D721Med (cell line): ENCODE measurements at regions not wholly inside any gene's neighbourhood (a gene's known extent, or its start where the extent isn't known, plus 50 kb on each side); places are given as distances from the start of the nearest gene placed in this dataset.

ENCODE experiments used
- DNase-seq: peaks from one replicate; pipeline ENCODE4 v3.0.0; 2011; ENCODE audit warnings: low spot score; ENCODE audit not compliant: insufficient read length
- FAIRE-seq: peaks from 2 replicates; lab custom pipeline; 2011; peaks lifted over from hg19 to GRCh38; lab: Jason Lieb, UNC
- TF ChIP-seq, protein P1 (sequence below): IDR thresholded peaks from 2 replicates; pipeline ENCODE4 v1.5.1; 2012; ENCODE audit warnings: mild to moderate bottlenecking, control low read depth; ENCODE audit not compliant: insufficient read depth; ENCODE audit errors: missing control alignments

DNA sequence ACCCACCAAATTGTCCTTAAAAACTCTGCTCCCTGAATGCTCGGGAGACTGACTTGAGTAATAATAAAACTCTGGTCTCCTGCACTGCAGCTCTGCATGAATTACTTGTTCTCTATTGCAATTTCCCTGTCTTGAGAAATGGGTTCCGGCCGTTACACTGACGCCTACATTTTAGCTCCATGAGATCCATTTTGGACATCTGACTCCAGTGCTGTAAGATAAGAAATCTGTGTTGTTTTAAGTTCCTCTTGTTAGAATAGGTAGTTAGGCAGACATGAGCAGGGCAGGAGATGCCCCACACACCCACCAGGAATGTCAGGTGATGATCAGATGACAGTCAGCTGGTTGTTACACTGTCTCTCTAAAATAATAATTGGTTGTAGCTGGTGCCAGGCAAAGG lies 125.8 kb upstream of the SHB start:
- DNase-seq (no peak), FAIRE-seq (no peak)
- TF ChIP-seq, protein P1, sequence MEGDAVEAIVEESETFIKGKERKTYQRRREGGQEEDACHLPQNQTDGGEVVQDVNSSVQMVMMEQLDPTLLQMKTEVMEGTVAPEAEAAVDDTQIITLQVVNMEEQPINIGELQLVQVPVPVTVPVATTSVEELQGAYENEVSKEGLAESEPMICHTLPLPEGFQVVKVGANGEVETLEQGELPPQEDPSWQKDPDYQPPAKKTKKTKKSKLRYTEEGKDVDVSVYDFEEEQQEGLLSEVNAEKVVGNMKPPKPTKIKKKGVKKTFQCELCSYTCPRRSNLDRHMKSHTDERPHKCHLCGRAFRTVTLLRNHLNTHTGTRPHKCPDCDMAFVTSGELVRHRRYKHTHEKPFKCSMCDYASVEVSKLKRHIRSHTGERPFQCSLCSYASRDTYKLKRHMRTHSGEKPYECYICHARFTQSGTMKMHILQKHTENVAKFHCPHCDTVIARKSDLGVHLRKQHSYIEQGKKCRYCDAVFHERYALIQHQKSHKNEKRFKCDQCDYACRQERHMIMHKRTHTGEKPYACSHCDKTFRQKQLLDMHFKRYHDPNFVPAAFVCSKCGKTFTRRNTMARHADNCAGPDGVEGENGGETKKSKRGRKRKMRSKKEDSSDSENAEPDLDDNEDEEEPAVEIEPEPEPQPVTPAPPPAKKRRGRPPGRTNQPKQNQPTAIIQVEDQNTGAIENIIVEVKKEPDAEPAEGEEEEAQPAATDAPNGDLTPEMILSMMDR = no peak

DNA sequence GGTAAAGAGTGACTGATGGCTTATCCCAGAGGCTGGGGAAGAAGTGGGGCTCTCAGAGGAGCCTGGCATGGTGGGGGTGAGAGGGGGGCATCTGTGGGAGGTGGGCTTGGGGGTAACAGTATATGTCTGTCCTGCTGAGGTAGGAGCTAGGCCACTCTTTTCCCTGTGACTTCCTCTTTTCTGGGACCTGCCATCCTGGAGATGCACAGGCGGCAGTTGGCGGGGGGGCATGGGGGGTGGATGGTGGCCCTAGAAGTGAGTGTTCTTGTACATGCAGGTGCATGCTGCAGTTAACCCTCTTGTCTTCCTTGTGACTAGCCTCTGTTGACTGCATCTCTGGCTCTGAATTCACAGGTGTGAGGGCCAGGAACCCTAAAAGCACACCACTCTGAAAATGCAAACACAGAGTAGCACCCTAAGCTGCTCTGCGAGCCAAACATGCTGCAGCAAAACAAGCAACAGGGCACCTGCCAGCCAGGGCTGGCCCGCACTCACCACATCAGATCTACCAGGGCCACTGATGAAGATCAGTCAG lies 123.8 kb upstream of the SHB start:
- FAIRE-seq = no peak
- no peak for DNase-seq
- TF ChIP-seq, protein P1 = no peak

DNA sequence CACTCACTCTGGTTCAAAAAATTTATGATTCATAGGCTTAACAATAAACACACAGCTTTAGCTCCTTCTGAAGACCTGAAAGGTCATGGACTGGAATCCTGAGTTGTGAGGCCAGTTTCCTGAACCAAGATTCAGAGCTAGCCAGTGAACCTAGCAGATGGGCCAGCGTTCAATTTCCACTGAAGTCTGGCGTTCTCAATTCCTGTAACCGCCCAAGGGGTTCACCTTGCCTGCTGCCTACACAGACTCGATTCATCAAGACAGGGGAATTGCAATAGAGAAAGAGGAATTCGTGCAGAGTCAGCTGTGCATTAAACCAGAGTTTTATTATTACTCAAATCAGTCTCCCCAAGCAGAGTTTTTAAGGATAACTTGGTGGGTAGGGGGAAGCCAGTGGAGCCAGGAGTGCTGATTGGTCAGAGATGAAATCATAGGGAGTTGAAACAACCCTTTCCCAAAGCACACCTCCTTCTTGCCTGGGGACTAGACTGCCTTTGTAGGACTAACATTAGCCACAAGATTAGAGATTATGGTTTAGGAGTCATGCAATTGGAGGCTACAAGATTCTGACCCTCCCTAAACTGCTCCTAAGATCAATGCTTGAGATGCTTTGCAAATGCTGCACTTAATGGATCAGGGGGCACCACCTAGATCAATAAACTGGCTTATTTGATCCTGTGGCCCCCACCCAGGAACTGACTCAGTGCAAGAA lies 117.5 kb upstream of the SHB start:
- FAIRE-seq (no peak), DNase-seq (no peak)
- TF ChIP-seq, protein P1 = no peak

DNA sequence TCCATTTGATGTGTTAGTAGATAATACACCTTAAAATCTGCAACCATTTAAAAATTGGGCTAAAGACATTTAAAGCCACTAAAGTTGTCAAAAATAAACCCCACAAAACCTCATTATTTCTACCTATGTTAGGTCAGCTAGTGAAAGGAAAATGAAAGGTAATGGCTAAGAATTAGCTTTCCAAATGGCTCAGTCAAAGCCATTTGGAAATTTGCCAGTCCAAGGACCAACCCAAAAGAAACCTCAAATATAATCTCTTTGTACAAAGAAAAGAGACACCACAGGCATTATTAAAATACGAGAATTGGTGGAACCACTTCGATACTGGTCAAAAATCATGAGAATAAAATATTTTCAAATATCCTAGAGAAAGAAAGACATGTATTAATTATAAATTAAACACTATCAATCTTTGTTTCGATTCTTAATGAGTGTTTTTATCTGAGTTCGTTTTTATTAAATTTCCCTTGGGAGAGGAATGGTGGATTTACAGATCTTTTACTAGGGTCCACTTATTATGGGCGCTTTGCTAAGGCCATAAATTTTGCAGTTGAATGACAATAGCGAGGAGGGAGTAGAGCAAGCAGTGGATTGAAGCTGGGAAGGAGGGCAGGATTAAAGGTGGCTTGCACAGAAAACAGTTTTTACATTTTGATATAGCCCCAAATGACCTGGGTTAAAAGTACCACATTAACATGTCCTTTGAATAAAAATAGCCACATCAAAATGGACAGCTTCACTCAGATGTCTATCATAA lies 116.8 kb upstream of the SHB start:
- TF ChIP-seq, protein P1 = no peak
- no peak for DNase-seq
- no peak for FAIRE-seq

DNA sequence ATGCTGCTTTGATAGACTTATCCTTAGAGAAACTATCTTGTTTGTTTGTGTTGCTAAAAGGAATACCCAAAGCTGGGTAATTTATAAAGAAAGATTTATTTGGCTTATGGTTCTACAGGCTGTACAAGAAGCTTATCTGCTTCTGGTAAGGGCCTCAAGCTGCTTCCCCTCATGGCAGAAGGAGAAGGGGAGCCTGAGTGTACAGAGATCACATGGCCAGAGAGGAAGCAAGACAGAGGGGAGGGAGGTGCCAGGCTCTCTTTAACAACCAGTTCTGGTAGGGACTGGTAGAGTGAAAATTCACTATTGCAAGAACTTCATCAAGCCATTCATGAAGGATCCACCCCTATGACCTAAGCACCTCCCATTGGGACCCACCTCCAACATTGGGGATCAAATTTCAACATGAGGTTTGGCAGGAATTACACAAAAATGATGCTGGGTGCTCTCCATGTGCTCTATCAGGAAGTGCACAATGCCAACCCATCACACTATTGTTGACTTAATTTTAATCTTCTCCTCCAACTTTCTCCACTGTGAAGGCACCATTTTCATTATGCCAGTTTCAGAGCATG lies 115.1 kb upstream of the SHB start:
- FAIRE-seq (no peak), DNase-seq (no peak)
- TF ChIP-seq, protein P1 = no peak

DNA sequence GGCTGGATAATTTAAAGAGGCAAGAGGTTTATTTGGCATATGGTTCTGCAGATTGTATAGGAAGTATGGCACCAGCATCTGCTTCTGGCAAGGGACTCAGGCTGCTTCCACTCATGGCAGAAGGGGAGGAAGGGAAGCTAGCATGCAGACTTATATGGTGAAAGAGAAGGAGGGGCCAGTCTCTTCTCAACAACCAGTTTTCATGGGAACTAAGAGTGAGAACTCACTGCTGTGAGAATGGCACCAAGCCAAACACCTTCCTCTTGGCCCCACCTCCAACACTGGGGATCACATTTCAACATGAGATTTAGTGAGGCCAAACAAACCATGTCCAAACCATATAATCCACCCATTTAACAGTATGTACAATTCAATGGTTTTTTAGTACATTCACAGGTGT lies 113.3 kb upstream of the SHB start:
- TF ChIP-seq, protein P1 = no peak
- FAIRE-seq = no peak
- no peak for DNase-seq

DNA sequence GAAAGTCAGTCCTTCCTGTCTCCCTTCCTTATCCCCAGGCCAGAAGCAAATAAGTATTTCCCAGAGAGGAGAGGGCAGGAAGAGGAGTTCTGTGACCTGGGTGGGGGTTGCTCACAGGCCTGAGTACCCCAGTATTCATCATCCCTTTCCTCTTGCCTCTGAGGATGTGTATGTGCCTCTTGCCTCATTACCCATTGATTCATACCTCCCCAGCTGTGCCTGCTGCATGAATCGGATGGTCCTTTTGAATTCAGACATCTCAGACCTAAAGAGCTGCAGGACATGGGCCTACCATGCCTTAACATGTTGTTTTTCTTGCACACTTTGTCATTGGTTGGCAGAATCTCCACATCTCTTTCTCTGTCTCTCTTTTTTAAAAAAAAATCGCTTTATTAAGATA lies 112.8 kb upstream of the SHB start:
- no peak for FAIRE-seq
- TF ChIP-seq, protein P1 = no peak
- DNase-seq = no peak
